Stomach (tissue), 8 donors: ENCODE measurements at regions not wholly inside any gene's neighbourhood (a gene's known extent, or its start where the extent isn't known, plus 50 kb on each side); places are given as distances from the start of the nearest gene placed in this dataset.

ENCODE experiments used
- DNase-seq, 2 donors: peaks; one replicate each; pipeline versions ENCODE4 v3.0.0 to v3.0.0-alpha.2; 2013 to 2019
- H3K27ac ChIP-seq, 5 donors: fragments of 200-600 bp in 4 of 5; sonication (generic) in 4 of 5; one replicate each; pipeline ENCODE4 v1.5.1; 2013 to 2019; ENCODE audit warnings: mild to moderate bottlenecking in 1 of 5, moderate library complexity in 1 of 5
- H3K27me3 ChIP-seq, 3 donors: fragments of 200-600 bp; sonication (generic); one replicate each; pipeline ENCODE4 v1.5.1; 2017 to 2019; ENCODE audit warnings: mixed run types in 1 of 3
- H3K36me3 ChIP-seq, 4 donors: fragments of 200-600 bp; sonication (generic); 1 replicate in 3 of 4; 2 replicates in 1 of 4; pipeline ENCODE4 v1.5.1; 2016 to 2019
- H3K4me1 ChIP-seq, 4 donors: fragments of 200-600 bp; sonication (generic); one replicate each; pipeline ENCODE4 v1.5.1; 2016 to 2019
- H3K4me3 ChIP-seq, 4 donors: fragments of 200-600 bp; sonication (generic) in 3 of 4; one replicate each; pipeline ENCODE4 v1.5.1; 2016 to 2019; ENCODE audit warnings: mild to moderate bottlenecking in 1 of 4
- H3K9me3 ChIP-seq, 4 donors: fragments of 200-600 bp; sonication (generic); one replicate each; pipeline ENCODE4 v1.5.1; 2016 to 2019
- CTCF ChIP-seq, 7 experiments: fragments of 450-650 bp in 4 of 7; fragments of 200-600 bp in 3 of 7; sonication (generic) in 3 of 7; IDR thresholded peaks; one replicate each; pipeline ENCODE4 v1.5.1; 2016 to 2019; ENCODE audit warnings: antibody characterized with exemption in 7 of 7, control low read depth in 2 of 7, mild to moderate bottlenecking in 1 of 7
- EP300 ChIP-seq: sonication (generic); formaldehyde crosslinking; IDR thresholded peaks from one replicate; pipeline ENCODE4 v1.6.1; 2017; ENCODE audit warnings: antibody characterized with exemption
- POLR2A ChIP-seq, 4 donors: fragments of 450-650 bp; IDR thresholded peaks; one replicate each; pipeline ENCODE4 v1.6.1; 2016; ENCODE audit warnings: antibody characterized with exemption in 4 of 4, control low read depth in 2 of 4, mild to moderate bottlenecking in 1 of 4, moderate library complexity in 1 of 4
- POLR2AphosphoS5 ChIP-seq, 3 donors: sonication (generic); formaldehyde crosslinking; IDR thresholded peaks; one replicate each; pipeline ENCODE4 v1.6.1; 2016; ENCODE audit warnings: antibody characterized with exemption in 3 of 3
- WGBS, 5 donors: extraction: QIAGEN DNeasy Blood & Tissue Kit in 3 of 5; methylation state at CpG; one replicate each; pipeline versions ENCODE4 v1.1.5 to v1.1.7; 2013 to 2018; 5-methylcytosine and 5-hydroxymethylcytosine counted together
- intact Hi-C: fragments of 100-400 bp; cut with DNase I; formaldehyde crosslinking; loops from one replicate; pipeline ENCODE4 v1.15.1; 2023; ENCODE audit warnings: low total_unique reads
- donor health status: healthy with polysubstance abuse.
- donor health status: Bipolar disorder and iron deficiency.
- donor health status: healthy.

- no peak overlapping the region for H3K4me3 ChIP-seq
- peak overlapping the region in 2 of 5 donors; percentile 58 to 69 for H3K27ac ChIP-seq
- intact Hi-C loops, result no loop called here
- whole genome bisulfite sequencing, 5 donors, result 47 to 69% (median 52%) methylated on average over 13 to 14 of the region's 14 CpGs
- DNase-seq, result peak; percentile 65 to 87
- H3K4me1 ChIP-seq, result peaks cover 3 to 42% (median 31%) of the 10 kb centered on the region in 4 donors
- TF ChIP-seq EP300 (no peak), CTCF (IDR thresholded peaks at IDR 0.05) (no peak), POLR2A (IDR thresholded peaks at IDR 0.05) (no peak), POLR2AphosphoS5 (IDR thresholded peaks at IDR 0.05) (no peak)
- no peaks in the 10 kb centered on the region for H3K27me3 ChIP-seq
- H3K9me3 ChIP-seq, result no peaks in the 10 kb centered on the region
- H3K36me3 ChIP-seq, result no peaks in the 10 kb centered on the region
Observed at GRCh38 chr15:31272558-31273257, 53.9 kb upstream of the KLF13 start.

- peak in 1 of 2 donors; percentile 23 for DNase-seq
Observed at GRCh38 chr15:31273258-31273941, 53.2 kb upstream of the KLF13 start.

GRCh38 chr15:31274496-31275330 is 51.9 kb upstream of the KLF13 start:
- 58 to 74% (median 64%) methylated on average over 14 of the region's 14 CpGs for WGBS, 5 donors
- DNase-seq, result peak in 1 of 2 donors; percentile 32
- TF ChIP-seq EP300 (no peak), POLR2A (IDR thresholded peaks at IDR 0.05) (no peak), CTCF (IDR thresholded peaks at IDR 0.05) (no peak), POLR2AphosphoS5 (IDR thresholded peaks at IDR 0.05) (peak in 1 of 3 donors; percentile 15)
- H3K4me3 ChIP-seq, result no peak overlapping the region
- no peaks in the 10 kb centered on the region for H3K27me3 ChIP-seq
- H3K9me3 ChIP-seq, result no peaks in the 10 kb centered on the region
- H3K4me1 ChIP-seq, result peaks cover 3 to 35% (median 26%) of the 10 kb centered on the region in 4 donors
- intact Hi-C loops, result no loop called here
- H3K27ac ChIP-seq, result no peak overlapping the region
- H3K36me3 ChIP-seq, result no peaks in the 10 kb centered on the region

More at GRCh38 chr15:31273258-31273941, 53.2 kb upstream of the KLF13 start:
- Histone ChIP-seq H3K36me3 (no peaks in the 10 kb centered on the region), H3K4me3 (no peak overlapping the region), H3K27ac (peak overlapping the region in 1 of 5 donors; percentile 69), H3K4me1 (peaks cover 3 to 35% (median 26%) of the 10 kb centered on the region in 4 donors), H3K9me3 (no peaks in the 10 kb centered on the region), H3K27me3 (no peaks in the 10 kb centered on the region)
- intact Hi-C loops, result no loop called here
- TF ChIP-seq EP300 (no peak), CTCF (IDR thresholded peaks at IDR 0.05) (no peak), POLR2A (IDR thresholded peaks at IDR 0.05) (no peak), POLR2AphosphoS5 (IDR thresholded peaks at IDR 0.05) (no peak)
- 87 to 93% (median 90%) methylated on average over 20 of the region's 20 CpGs for WGBS, 5 donors
